ENCODE measurements at regions not wholly inside any gene's neighbourhood (a gene's known extent, or its start where the extent isn't known, plus 50 kb on each side); places are given as distances from the start of the nearest gene placed in this dataset.

- Mint-ChIP-seq H3K27ac (no peak overlapping the region), H3K4me3 (no peak overlapping the region), H3K36me3 (ENCODE audit: low read depth) (no peaks in the 10 kb centered on the region), H3K27me3 (peaks cover 3% of the 10 kb centered on the region), H3K4me1 (no peaks in the 10 kb centered on the region), H3K9me3 (no peaks in the 10 kb centered on the region)
- POLR2A ChIA-PET, result no interaction called here
- CTCF ChIA-PET, result interaction anchor here (2.4 kb wide), 1 partner anchor 13 kb away, joined by 6 read pairs; no protein-coding TSS in a partner anchor
- DNase-seq, result no peak
These were observed 65.5 kb upstream of the SPTLC1 start for GRCh38 chr9:92180669-92181181.

GRCh38 chr9:92180002-92180400 lies 64.8 kb upstream of the SPTLC1 start:
- Mint-ChIP-seq H3K36me3 (ENCODE audit: low read depth) (no peaks in the 10 kb centered on the region), H3K4me3 (no peak overlapping the region), H3K4me1 (no peaks in the 10 kb centered on the region), H3K27ac (no peak overlapping the region), H3K27me3 (peaks cover 3% of the 10 kb centered on the region), H3K9me3 (no peaks in the 10 kb centered on the region)
- no peak for DNase-seq
- POLR2A ChIA-PET, result no interaction called here
- CTCF ChIA-PET, result interaction anchor here (2.4 kb wide), 1 partner anchor 13 kb away, joined by 6 read pairs; no protein-coding TSS in a partner anchor

GRCh38 chr9:92179286-92180001 lies 64.2 kb upstream of the SPTLC1 start:
- H3K36me3 Mint-ChIP-seq (ENCODE audit: low read depth), result no peaks in the 10 kb centered on the region
- H3K4me1 Mint-ChIP-seq, result no peaks in the 10 kb centered on the region
- H3K4me3 Mint-ChIP-seq, result no peak overlapping the region
- POLR2A ChIA-PET, result no interaction called here
- peaks cover 3% of the 10 kb centered on the region for H3K27me3 Mint-ChIP-seq
- no peaks in the 10 kb centered on the region for H3K9me3 Mint-ChIP-seq
- H3K27ac Mint-ChIP-seq, result no peak overlapping the region
- no peak for DNase-seq
- CTCF ChIA-PET, result interaction anchor here (1.0 to 2.4 kb wide), 2 partner anchors 14 to 88 kb away, joined by 3 to 6 read pairs; no protein-coding TSS in a partner anchor

GRCh38 chr9:92177591-92177990 lies 62.4 kb upstream of the SPTLC1 start:
- CTCF ChIA-PET, result interaction anchor here (1.3 kb wide), 1 partner anchor 37 kb away, joined by 3 read pairs; no protein-coding TSS in a partner anchor

GRCh38 chr9:92176800-92177185 lies 61.6 kb upstream of the SPTLC1 start:
- Mint-ChIP-seq H3K9me3 (no peaks in the 10 kb centered on the region), H3K4me3 (no peak overlapping the region), H3K27ac (no peak overlapping the region), H3K4me1 (no peaks in the 10 kb centered on the region), H3K36me3 (ENCODE audit: low read depth) (no peaks in the 10 kb centered on the region), H3K27me3 (peaks cover 4% of the 10 kb centered on the region)
- CTCF ChIA-PET, result interaction anchor here (1.7 kb wide), 1 partner anchor 11 kb away, joined by 3 read pairs; no protein-coding TSS in a partner anchor
- POLR2A ChIA-PET, result no interaction called here
- no peak for DNase-seq

More at GRCh38 chr9:92177591-92177990, 62.4 kb upstream of the SPTLC1 start:
- no peak for DNase-seq
- Mint-ChIP-seq H3K36me3 (ENCODE audit: low read depth) (no peaks in the 10 kb centered on the region), H3K9me3 (no peaks in the 10 kb centered on the region), H3K4me1 (no peaks in the 10 kb centered on the region), H3K4me3 (no peak overlapping the region), H3K27ac (no peak overlapping the region), H3K27me3 (peaks cover 4% of the 10 kb centered on the region)
- POLR2A ChIA-PET, result no interaction called here

- ChIA-PET POLR2A (no interaction called here), CTCF (interaction anchor here (0.6 to 1.7 kb wide), 2 partner anchors 11 to 33 kb away, joined by 3 read pairs; no protein-coding TSS in a partner anchor)
- H3K36me3 Mint-ChIP-seq (ENCODE audit: low read depth), result no peaks in the 10 kb centered on the region
- H3K27ac Mint-ChIP-seq, result no peak overlapping the region
- no peak for DNase-seq
- no peaks in the 10 kb centered on the region for H3K9me3 Mint-ChIP-seq
- H3K27me3 Mint-ChIP-seq, result peaks cover 4% of the 10 kb centered on the region
- no peaks in the 10 kb centered on the region for H3K4me1 Mint-ChIP-seq
- no peak overlapping the region for H3K4me3 Mint-ChIP-seq
These were observed 61.0 kb upstream of the SPTLC1 start for GRCh38 chr9:92176068-92176799.

- H3K9me3 Mint-ChIP-seq, result no peaks in the 10 kb centered on the region
- ChIA-PET POLR2A (no interaction called here), CTCF (interaction anchor here (0.6 to 1.7 kb wide), 2 partner anchors 12 to 32 kb away, joined by 3 read pairs; no protein-coding TSS in a partner anchor)
- H3K27me3 Mint-ChIP-seq, result peaks cover 10% of the 10 kb centered on the region
- H3K36me3 Mint-ChIP-seq (ENCODE audit: low read depth), result no peaks in the 10 kb centered on the region
- no peak for DNase-seq
- no peak overlapping the region for H3K4me3 Mint-ChIP-seq
- H3K27ac Mint-ChIP-seq, result no peak overlapping the region
- H3K4me1 Mint-ChIP-seq, result no peaks in the 10 kb centered on the region
These were observed 60.2 kb upstream of the SPTLC1 start for GRCh38 chr9:92175441-92175840.

GRCh38 chr9:92173318-92173717 lies 58.1 kb upstream of the SPTLC1 start:
- Mint-ChIP-seq H3K4me3 (no peak overlapping the region), H3K4me1 (no peaks in the 10 kb centered on the region), H3K27ac (no peak overlapping the region), H3K27me3 (peaks cover 18% of the 10 kb centered on the region), H3K9me3 (no peaks in the 10 kb centered on the region), H3K36me3 (ENCODE audit: low read depth) (no peaks in the 10 kb centered on the region)
- POLR2A ChIA-PET, result no interaction called here
- no peak for DNase-seq
- CTCF ChIA-PET, result interaction anchor here (1.6 kb wide), 1 partner anchor 35 kb away, joined by 4 read pairs; no protein-coding TSS in a partner anchor

- CTCF ChIA-PET, result interaction anchor here (1.6 kb wide), 1 partner anchor 33 kb away, joined by 4 read pairs; no protein-coding TSS in a partner anchor
- Mint-ChIP-seq H3K27ac (no peak overlapping the region), H3K36me3 (ENCODE audit: low read depth) (no peaks in the 10 kb centered on the region), H3K9me3 (no peaks in the 10 kb centered on the region), H3K4me3 (no peak overlapping the region), H3K27me3 (peaks cover 18% of the 10 kb centered on the region), H3K4me1 (no peaks in the 10 kb centered on the region)
- DNase-seq, result no peak
- POLR2A ChIA-PET, result no interaction called here
These were observed 56.6 kb upstream of the SPTLC1 start for GRCh38 chr9:92171822-92172221.

- Mint-ChIP-seq H3K27ac (no peak overlapping the region), H3K27me3 (peaks cover 19% of the 10 kb centered on the region), H3K4me3 (no peak overlapping the region), H3K9me3 (no peaks in the 10 kb centered on the region), H3K36me3 (ENCODE audit: low read depth) (no peaks in the 10 kb centered on the region), H3K4me1 (no peaks in the 10 kb centered on the region)
- ChIA-PET CTCF (no interaction called here), POLR2A (no interaction called here)
- DNase-seq, result no peak
These were observed 56.1 kb upstream of the SPTLC1 start for GRCh38 chr9:92171281-92171680.

GRCh38 chr9:92170848-92171247 lies 55.6 kb upstream of the SPTLC1 start:
- no peak overlapping the region for H3K4me3 Mint-ChIP-seq
- peaks cover 20% of the 10 kb centered on the region for H3K27me3 Mint-ChIP-seq
- H3K4me1 Mint-ChIP-seq, result no peaks in the 10 kb centered on the region
- POLR2A ChIA-PET, result no interaction called here
- H3K9me3 Mint-ChIP-seq, result no peaks in the 10 kb centered on the region
- H3K36me3 Mint-ChIP-seq (ENCODE audit: low read depth), result no peaks in the 10 kb centered on the region
- no peak overlapping the region for H3K27ac Mint-ChIP-seq
- CTCF ChIA-PET, result no interaction called here
- DNase-seq, result no peak

- no peak for DNase-seq
- CTCF ChIA-PET, result no interaction called here
- Mint-ChIP-seq H3K27ac (no peak overlapping the region), H3K9me3 (peaks cover 4% of the 10 kb centered on the region), H3K36me3 (ENCODE audit: low read depth) (peaks cover 1% of the 10 kb centered on the region), H3K4me1 (no peaks in the 10 kb centered on the region), H3K27me3 (peaks cover 25% of the 10 kb centered on the region), H3K4me3 (no peak overlapping the region)
- POLR2A ChIA-PET, result no interaction called here
These were observed 50.3 kb upstream of the SPTLC1 start for GRCh38 chr9:92165484-92165883.
